Upper lobe of left lung (tissue), 6 donors: ENCODE measurements at regions not wholly inside any gene's neighbourhood (a gene's known extent, or its start where the extent isn't known, plus 50 kb on each side); places are given as distances from the start of the nearest gene placed in this dataset.

Experiments used
- ATAC-seq, 2 donors: fragments of 200-7000 bp; cut with Tn5 transposase; one replicate each; pipeline ENCODE4 v1.9.1; 2022; ENCODE audit warnings: mild to moderate bottlenecking in 2 of 2, moderate library complexity in 2 of 2; ENCODE audit not compliant: low FRiP score in 2 of 2
- DNase-seq, 2 donors: peaks; one replicate each; pipeline ENCODE4 v3.0.0-alpha.2; 2019 to 2020
- H3K27ac ChIP-seq, 4 donors: fragments of 200-600 bp; sonication (generic); one replicate each; pipeline ENCODE4 v1.5.1; 2016 to 2019
- H3K27me3 ChIP-seq, 4 donors: fragments of 200-600 bp; sonication (generic); one replicate each; pipeline ENCODE4 v1.5.1; 2017 to 2019
- H3K36me3 ChIP-seq, 4 donors: fragments of 200-600 bp; sonication (generic); one replicate each; pipeline ENCODE4 v1.5.1; 2016 to 2019
- H3K4me1 ChIP-seq, 4 donors: fragments of 200-600 bp; sonication (generic); one replicate each; pipeline ENCODE4 v1.5.1; 2018 to 2019
- H3K4me3 ChIP-seq, 4 donors: fragments of 200-600 bp; sonication (generic); one replicate each; pipeline ENCODE4 v1.5.1; 2017 to 2019; ENCODE audit warnings: mild to moderate bottlenecking in 2 of 4, moderate library complexity in 1 of 4
- H3K9me3 ChIP-seq, 4 donors: fragments of 200-600 bp; sonication (generic); one replicate each; pipeline ENCODE4 v1.5.1; 2018 to 2019
- EP300 ChIP-seq, 4 donors: sonication (generic); formaldehyde crosslinking; IDR thresholded peaks; one replicate each; pipeline ENCODE4 v1.5.1; 2017; ENCODE audit warnings: antibody characterized with exemption in 4 of 4, control low read depth in 2 of 4
- POLR2A ChIP-seq, 4 donors: fragments of 450-650 bp; IDR thresholded peaks; one replicate each; pipeline ENCODE4 v1.5.1; 2016 to 2017; ENCODE audit warnings: antibody characterized with exemption in 4 of 4, mild to moderate bottlenecking in 2 of 4
- POLR2AphosphoS5 ChIP-seq, 2 donors: sonication (generic); formaldehyde crosslinking; IDR thresholded peaks; one replicate each; pipeline ENCODE4 v1.5.1; 2017; ENCODE audit warnings: antibody characterized with exemption in 2 of 2
- WGBS, 2 donors: methylation state at CpG; one replicate each; pipeline ENCODE4 v1.1.5; 2017 to 2018; 5-methylcytosine and 5-hydroxymethylcytosine counted together
- TF ChIP-seq, protein P1 (sequence below), 6 experiments: fragments of 450-650 bp in 4 of 6; fragments of 200-600 bp in 2 of 6; sonication (generic) in 2 of 6; IDR thresholded peaks; one replicate each; pipeline ENCODE4 v1.5.1; 2016 to 2019; ENCODE audit warnings: antibody characterized with exemption in 6 of 6
- donor health status: DM: no; HTN: no; CAD: no; lungs with moderate emphysema.
- donor health status: DM: no; HTN: yes; CAD: no; lungs with severe emphysema.

DNA sequence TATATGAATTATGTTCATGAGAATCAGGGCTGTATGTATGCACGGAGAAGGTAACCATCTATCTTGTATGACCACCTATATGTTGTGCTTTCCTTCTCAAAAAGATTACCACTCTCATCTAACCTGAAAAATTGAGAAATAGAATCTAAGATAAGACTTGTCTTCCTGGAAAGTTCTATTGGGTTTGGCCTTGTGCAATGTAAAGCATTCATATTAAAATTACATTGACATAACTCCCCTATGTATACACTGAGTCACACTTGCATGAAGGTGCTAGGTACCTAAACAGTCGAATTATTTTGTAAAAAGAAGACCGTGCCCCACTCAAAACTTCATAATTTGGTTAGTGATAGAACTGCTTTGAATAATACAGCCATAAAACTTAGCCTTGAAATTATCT is 54.5 kb upstream of the RFXAP start:
- ATAC-seq = no peak
- no peaks in the 10 kb centered on the region for H3K36me3 ChIP-seq
- TF ChIP-seq EP300 (IDR thresholded peaks at IDR 0.05) (no peak), POLR2A (IDR thresholded peaks at IDR 0.05) (no peak), POLR2AphosphoS5 (IDR thresholded peaks at IDR 0.05) (no peak)
- TF ChIP-seq, protein P1, sequence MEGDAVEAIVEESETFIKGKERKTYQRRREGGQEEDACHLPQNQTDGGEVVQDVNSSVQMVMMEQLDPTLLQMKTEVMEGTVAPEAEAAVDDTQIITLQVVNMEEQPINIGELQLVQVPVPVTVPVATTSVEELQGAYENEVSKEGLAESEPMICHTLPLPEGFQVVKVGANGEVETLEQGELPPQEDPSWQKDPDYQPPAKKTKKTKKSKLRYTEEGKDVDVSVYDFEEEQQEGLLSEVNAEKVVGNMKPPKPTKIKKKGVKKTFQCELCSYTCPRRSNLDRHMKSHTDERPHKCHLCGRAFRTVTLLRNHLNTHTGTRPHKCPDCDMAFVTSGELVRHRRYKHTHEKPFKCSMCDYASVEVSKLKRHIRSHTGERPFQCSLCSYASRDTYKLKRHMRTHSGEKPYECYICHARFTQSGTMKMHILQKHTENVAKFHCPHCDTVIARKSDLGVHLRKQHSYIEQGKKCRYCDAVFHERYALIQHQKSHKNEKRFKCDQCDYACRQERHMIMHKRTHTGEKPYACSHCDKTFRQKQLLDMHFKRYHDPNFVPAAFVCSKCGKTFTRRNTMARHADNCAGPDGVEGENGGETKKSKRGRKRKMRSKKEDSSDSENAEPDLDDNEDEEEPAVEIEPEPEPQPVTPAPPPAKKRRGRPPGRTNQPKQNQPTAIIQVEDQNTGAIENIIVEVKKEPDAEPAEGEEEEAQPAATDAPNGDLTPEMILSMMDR (IDR thresholded peaks at IDR 0.05) = no peak
- WGBS, 2 donors = 82 to 90% methylated on average over 3 of the region's 3 CpGs
- H3K27ac ChIP-seq = no peak overlapping the region
- DNase-seq = no peak
- H3K9me3 ChIP-seq = peaks cover 0 to 6% (median 0%) of the 10 kb centered on the region in 4 donors
- no peak overlapping the region for H3K4me3 ChIP-seq
- no peaks in the 10 kb centered on the region for H3K27me3 ChIP-seq
- H3K4me1 ChIP-seq = no peaks in the 10 kb centered on the region

DNA sequence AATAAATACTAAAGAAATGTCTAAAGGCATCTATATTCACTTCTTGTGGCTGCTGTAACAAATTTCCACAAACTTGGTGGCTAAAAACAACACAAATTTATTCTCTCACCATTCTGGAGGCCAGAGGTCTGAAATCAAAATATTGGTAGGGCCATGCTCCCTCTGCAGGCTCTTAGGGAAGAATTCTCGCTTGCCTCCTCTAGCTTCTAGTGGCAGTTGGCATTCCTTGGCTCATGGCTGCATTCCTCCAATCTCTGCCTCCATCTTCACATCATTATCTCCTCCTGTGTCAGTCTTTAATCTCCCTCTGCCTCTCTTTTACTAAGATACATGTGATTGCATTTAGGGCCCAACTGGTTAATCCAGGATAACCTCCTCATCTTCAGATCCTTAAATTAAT is 54.1 kb upstream of the RFXAP start:
- H3K27ac ChIP-seq = no peak overlapping the region
- no peaks in the 10 kb centered on the region for H3K36me3 ChIP-seq
- no peak for ATAC-seq
- H3K4me3 ChIP-seq = no peak overlapping the region
- TF ChIP-seq, protein P1 (IDR thresholded peaks at IDR 0.05) = no peak
- TF ChIP-seq POLR2AphosphoS5 (IDR thresholded peaks at IDR 0.05) (no peak), EP300 (IDR thresholded peaks at IDR 0.05) (no peak), POLR2A (IDR thresholded peaks at IDR 0.05) (no peak)
- no peak for DNase-seq
- no peaks in the 10 kb centered on the region for H3K4me1 ChIP-seq
- peaks cover 0 to 6% (median 0%) of the 10 kb centered on the region in 4 donors for H3K9me3 ChIP-seq
- no peaks in the 10 kb centered on the region for H3K27me3 ChIP-seq
- WGBS, 2 donors = 74 to 80% methylated on average over 1 of the region's 1 CpG

DNA sequence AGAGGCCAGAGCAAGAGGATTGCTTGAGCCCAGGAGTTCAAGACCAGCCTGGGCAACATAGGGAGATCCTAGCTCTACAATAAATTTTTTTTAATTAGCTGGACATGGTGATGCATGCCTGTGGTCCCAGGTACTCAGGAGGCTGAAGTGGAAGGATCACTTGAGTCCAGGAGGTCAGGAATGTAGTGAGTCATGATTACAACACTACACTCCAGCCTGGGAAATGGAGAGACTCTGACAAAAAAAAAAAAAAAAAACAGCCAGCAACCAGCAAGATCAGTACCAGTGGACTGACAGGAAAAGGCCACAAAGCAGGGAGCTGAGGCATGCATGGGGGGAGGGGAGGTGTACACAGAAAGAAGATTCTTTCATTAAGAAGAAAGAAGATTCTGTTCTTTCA is 52.7 kb upstream of the RFXAP start:
- no peaks in the 10 kb centered on the region for H3K4me1 ChIP-seq
- H3K27ac ChIP-seq = no peak overlapping the region
- ATAC-seq (peak; percentile 52 to 80), DNase-seq (peak in 1 of 2 donors; percentile 68)
- H3K36me3 ChIP-seq = no peaks in the 10 kb centered on the region
- H3K27me3 ChIP-seq = no peaks in the 10 kb centered on the region
- no peak overlapping the region for H3K4me3 ChIP-seq
- peaks cover 0 to 6% (median 0%) of the 10 kb centered on the region in 4 donors for H3K9me3 ChIP-seq
- TF ChIP-seq EP300 (IDR thresholded peaks at IDR 0.05) = peak in 1 of 4 donors; percentile 73
- TF ChIP-seq POLR2A (IDR thresholded peaks at IDR 0.05) = no peak
- TF ChIP-seq POLR2AphosphoS5 (IDR thresholded peaks at IDR 0.05) = peak in 1 of 2 donors; percentile 58

DNA sequence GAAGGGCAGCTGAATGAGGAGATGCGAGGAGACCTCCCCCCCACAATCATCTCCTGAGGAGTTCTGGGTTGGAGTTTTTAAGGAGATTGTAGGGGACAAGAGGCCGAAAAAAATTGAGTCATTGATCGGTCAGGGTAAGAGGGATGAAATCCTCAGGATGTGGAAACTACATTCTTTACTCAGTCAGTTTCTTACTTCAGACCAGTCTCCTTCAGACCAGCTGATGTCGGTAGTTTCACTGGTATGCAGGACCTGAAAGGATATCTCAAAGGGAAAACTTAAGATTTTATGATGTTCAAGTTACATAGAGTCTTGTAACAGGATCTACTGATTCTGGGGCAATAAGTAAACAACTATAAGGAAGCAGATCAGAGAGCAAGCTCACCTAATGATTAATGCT is 51.7 kb upstream of the RFXAP start:
- no peak overlapping the region for H3K4me3 ChIP-seq
- no peaks in the 10 kb centered on the region for H3K36me3 ChIP-seq
- WGBS, 2 donors = 87 to 94% methylated on average over 4 of the region's 4 CpGs
- ATAC-seq (no peak), DNase-seq (no peak)
- H3K27ac ChIP-seq = no peak overlapping the region
- H3K27me3 ChIP-seq = no peaks in the 10 kb centered on the region
- H3K4me1 ChIP-seq = no peaks in the 10 kb centered on the region
- TF ChIP-seq POLR2A (IDR thresholded peaks at IDR 0.05) = no peak
- TF ChIP-seq POLR2AphosphoS5 (IDR thresholded peaks at IDR 0.05) = no peak
- TF ChIP-seq, protein P1 (IDR thresholded peaks at IDR 0.05) = no peak
- no peak for TF ChIP-seq EP300 (IDR thresholded peaks at IDR 0.05)
- peaks cover 0 to 6% (median 0%) of the 10 kb centered on the region in 4 donors for H3K9me3 ChIP-seq

DNA sequence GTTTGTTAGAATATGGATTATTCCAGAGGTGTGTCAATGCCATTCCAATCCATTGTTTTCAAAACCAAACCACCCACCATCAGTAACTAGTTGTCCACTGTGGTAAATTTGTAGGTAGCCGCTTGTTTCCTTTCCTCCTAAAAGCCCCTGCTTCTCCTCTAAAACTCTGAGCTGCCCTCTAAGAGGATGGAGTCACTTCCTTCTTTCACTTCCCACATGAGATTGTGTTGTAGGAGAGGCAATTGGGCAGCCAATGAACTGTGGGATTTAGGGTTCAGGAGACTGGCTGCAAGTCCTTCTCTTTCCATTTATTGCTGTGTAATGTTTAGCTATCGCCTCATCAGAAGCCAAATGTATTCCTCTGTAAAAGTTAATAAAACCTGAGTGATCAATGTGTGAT is 49.9 kb upstream of the RFXAP start:
- Histone ChIP-seq H3K27me3 (no peaks in the 10 kb centered on the region), H3K27ac (no peak overlapping the region), H3K4me1 (no peaks in the 10 kb centered on the region), H3K36me3 (no peaks in the 10 kb centered on the region), H3K4me3 (no peak overlapping the region), H3K9me3 (peaks cover 0 to 6% (median 0%) of the 10 kb centered on the region in 4 donors)
- DNase-seq (no peak), ATAC-seq (no peak)
- 71 to 77% methylated on average over 2 of the region's 2 CpGs for whole genome bisulfite sequencing, 2 donors
- no peak for TF ChIP-seq POLR2AphosphoS5 (IDR thresholded peaks at IDR 0.05)
- no peak for TF ChIP-seq EP300 (IDR thresholded peaks at IDR 0.05)
- no peak for TF ChIP-seq POLR2A (IDR thresholded peaks at IDR 0.05)
- TF ChIP-seq, protein P1 (IDR thresholded peaks at IDR 0.05) = no peak
